ENCODE measurements at regions not wholly inside any gene's neighbourhood (a gene's known extent, or its start where the extent isn't known, plus 50 kb on each side); places are given as distances from the start of the nearest gene placed in this dataset.

DNA sequence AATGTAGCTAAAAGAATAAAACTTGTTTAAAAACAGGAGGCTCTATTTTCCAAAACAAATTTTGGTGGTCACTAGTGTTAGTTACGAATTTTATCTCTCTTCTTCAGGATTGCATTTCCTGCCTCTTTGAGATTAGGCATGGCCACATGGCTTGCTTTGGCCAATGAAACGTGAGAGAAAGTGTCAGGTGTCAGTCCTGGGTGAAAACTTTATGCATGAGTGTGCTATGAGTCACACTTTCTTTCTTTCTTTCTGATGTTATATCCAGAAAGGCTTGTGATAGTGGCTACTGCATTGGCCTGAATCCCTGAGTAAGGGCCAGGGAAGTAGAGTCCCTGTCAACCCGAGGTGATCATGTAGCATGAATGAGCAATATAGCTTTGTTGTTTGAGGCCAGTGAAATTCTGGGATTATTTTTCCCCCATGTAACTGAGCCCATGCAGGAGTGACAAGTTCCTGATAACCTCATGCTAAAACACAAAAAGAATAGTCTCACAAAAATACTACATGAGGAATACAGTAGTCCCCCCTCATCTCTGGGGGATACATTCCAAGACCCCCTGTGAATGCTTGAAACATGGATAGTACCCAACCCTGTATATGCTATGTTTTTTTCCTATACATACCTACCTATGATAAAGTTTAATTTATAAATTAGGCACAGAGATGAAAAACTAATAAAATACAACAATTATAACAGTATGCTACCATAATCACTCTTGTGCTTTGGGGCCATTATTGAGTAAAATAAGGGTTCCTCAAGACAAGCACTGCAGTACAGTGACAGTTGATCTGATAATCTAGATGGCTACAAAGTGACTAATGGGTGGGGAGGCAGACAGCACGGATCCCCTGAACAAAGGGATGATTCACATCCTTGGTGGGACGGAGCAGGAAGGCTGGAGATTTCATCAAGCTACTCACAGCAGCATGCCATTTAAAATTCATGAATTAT lies 109.5 kb downstream of the CDC42EP3 start (continued):
- TF ChIP-seq, protein P1, sequence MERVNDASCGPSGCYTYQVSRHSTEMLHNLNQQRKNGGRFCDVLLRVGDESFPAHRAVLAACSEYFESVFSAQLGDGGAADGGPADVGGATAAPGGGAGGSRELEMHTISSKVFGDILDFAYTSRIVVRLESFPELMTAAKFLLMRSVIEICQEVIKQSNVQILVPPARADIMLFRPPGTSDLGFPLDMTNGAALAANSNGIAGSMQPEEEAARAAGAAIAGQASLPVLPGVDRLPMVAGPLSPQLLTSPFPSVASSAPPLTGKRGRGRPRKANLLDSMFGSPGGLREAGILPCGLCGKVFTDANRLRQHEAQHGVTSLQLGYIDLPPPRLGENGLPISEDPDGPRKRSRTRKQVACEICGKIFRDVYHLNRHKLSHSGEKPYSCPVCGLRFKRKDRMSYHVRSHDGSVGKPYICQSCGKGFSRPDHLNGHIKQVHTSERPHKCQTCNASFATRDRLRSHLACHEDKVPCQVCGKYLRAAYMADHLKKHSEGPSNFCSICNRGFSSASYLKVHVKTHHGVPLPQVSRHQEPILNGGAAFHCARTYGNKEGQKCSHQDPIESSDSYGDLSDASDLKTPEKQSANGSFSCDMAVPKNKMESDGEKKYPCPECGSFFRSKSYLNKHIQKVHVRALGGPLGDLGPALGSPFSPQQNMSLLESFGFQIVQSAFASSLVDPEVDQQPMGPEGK (CRISPR knock-in tag; IDR thresholded peaks at IDR 0.05; ENCODE audit: borderline replicate concordance) = 0 out of 2 replicates have a peak, but pooled peaks have one; percentile 12
- TF ChIP-seq SRSF7 (optimal IDR thresholded peaks at IDR 0.05; ENCODE audit: low read depth, low read length) = no peak
- TF ChIP-seq PHF8 (IDR thresholded peaks at IDR 0.05; ENCODE audit: borderline replicate concordance, low read length) = no peak
- TF ChIP-seq RBM25 (IDR thresholded peaks at IDR 0.05; ENCODE audit: low read depth, low read length, severe bottlenecking) = peak; percentile 90
- TF ChIP-seq MCM5 (IDR thresholded peaks at IDR 0.05; ENCODE audit: low read depth) = no peak
- TF ChIP-seq, protein P2, sequence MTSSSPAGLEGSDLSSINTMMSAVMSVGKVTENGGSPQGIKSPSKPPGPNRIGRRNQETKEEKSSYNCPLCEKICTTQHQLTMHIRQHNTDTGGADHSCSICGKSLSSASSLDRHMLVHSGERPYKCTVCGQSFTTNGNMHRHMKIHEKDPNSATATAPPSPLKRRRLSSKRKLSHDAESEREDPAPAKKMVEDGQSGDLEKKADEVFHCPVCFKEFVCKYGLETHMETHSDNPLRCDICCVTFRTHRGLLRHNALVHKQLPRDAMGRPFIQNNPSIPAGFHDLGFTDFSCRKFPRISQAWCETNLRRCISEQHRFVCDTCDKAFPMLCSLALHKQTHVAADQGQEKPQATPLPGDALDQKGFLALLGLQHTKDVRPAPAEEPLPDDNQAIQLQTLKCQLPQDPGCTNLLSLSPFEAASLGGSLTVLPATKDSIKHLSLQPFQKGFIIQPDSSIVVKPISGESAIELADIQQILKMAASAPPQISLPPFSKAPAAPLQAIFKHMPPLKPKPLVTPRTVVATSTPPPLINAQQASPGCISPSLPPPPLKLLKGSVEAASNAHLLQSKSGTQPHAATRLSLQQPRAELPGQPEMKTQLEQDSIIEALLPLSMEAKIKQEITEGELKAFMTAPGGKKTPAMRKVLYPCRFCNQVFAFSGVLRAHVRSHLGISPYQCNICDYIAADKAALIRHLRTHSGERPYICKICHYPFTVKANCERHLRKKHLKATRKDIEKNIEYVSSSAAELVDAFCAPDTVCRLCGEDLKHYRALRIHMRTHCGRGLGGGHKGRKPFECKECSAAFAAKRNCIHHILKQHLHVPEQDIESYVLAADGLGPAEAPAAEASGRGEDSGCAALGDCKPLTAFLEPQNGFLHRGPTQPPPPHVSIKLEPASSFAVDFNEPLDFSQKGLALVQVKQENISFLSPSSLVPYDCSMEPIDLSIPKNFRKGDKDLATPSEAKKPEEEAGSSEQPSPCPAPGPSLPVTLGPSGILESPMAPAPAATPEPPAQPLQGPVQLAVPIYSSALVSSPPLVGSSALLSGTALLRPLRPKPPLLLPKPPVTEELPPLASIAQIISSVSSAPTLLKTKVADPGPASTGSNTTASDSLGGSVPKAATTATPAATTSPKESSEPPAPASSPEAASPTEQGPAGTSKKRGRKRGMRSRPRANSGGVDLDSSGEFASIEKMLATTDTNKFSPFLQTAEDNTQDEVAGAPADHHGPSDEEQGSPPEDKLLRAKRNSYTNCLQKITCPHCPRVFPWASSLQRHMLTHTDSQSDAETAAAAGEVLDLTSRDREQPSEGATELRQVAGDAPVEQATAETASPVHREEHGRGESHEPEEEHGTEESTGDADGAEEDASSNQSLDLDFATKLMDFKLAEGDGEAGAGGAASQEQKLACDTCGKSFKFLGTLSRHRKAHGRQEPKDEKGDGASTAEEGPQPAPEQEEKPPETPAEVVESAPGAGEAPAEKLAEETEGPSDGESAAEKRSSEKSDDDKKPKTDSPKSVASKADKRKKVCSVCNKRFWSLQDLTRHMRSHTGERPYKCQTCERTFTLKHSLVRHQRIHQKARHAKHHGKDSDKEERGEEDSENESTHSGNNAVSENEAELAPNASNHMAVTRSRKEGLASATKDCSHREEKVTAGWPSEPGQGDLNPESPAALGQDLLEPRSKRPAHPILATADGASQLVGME (CRISPR knock-in tag; IDR thresholded peaks at IDR 0.05) = 0 out of 2 replicates have a peak, but pooled peaks have one; percentile 20
- no peak for TF ChIP-seq CHCHD3 (CRISPR knock-in tag; IDR thresholded peaks at IDR 0.05)
- TF ChIP-seq ZNF239 (CRISPR knock-in tag; IDR thresholded peaks at IDR 0.05) = no peak
- no peak for TF ChIP-seq WHSC1 (IDR thresholded peaks at IDR 0.05; ENCODE audit: low read length)
- no peak for TF ChIP-seq SNIP1 (IDR thresholded peaks at IDR 0.05; ENCODE audit: low read depth)
- TF ChIP-seq CC2D1A (IDR thresholded peaks at IDR 0.05) = peak; percentile 79; the same call in 1 of the 2 replicates
- peak; percentile 90 for TF ChIP-seq BRD4 (IDR thresholded peaks at IDR 0.05)
- no peak for TF ChIP-seq CHD1 (IDR thresholded peaks at IDR 0.05; ENCODE audit: low read length)
- peak in 1 of 2 experiments; percentile 38; a peak in 2 of 4 replicates for TF ChIP-seq FOXK2 (conservative IDR thresholded peaks at IDR 0.05 in 1 of 2, IDR thresholded peaks at IDR 0.05 in 1 of 2; ENCODE audit: low read depth in 2 of 2)
- no peak for TF ChIP-seq E2F3 (CRISPR knock-in tag; IDR thresholded peaks at IDR 0.05)
- peak; percentile 60; the same call in 1 of the 2 replicates for TF ChIP-seq ZNF584 (CRISPR knock-in tag; IDR thresholded peaks at IDR 0.05; ENCODE audit: low read depth)
- TF ChIP-seq, protein P3, sequence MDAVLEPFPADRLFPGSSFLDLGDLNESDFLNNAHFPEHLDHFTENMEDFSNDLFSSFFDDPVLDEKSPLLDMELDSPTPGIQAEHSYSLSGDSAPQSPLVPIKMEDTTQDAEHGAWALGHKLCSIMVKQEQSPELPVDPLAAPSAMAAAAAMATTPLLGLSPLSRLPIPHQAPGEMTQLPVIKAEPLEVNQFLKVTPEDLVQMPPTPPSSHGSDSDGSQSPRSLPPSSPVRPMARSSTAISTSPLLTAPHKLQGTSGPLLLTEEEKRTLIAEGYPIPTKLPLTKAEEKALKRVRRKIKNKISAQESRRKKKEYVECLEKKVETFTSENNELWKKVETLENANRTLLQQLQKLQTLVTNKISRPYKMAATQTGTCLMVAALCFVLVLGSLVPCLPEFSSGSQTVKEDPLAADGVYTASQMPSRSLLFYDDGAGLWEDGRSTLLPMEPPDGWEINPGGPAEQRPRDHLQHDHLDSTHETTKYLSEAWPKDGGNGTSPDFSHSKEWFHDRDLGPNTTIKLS (IDR thresholded peaks at IDR 0.05; ENCODE audit: borderline replicate concordance, low read depth) = no peak
- no peak for TF ChIP-seq ILK (tag; IDR thresholded peaks at IDR 0.05; ENCODE audit: borderline replicate concordance, low read depth)
- TF ChIP-seq ZNF253 (CRISPR knock-in tag; conservative IDR thresholded peaks at IDR 0.05) = no peak

Measured in K562 (cell line).